HepG2 (cell line): ENCODE measurements at regions not wholly inside any gene's neighbourhood (a gene's known extent, or its start where the extent isn't known, plus 50 kb on each side); places are given as distances from the start of the nearest gene placed in this dataset.

Source experiments
- ATF1 ChIP-seq: IDR thresholded peaks from 2 replicates; pipeline ENCODE4 v1.6.1; 2016; ENCODE audit warnings: mild to moderate bottlenecking, control low read depth
- CREM ChIP-seq, 2 experiments: sonication (generic) in 1 of 2; formaldehyde crosslinking in 1 of 2; IDR thresholded peaks; 2 replicates each; pipeline versions ENCODE4 v1.4.0 to v1.6.1; 2016 to 2020; ENCODE audit warnings: antibody characterized with exemption in 1 of 2, mild to moderate bottlenecking in 1 of 2, missing genetic modification reagents in 1 of 2
- ELF3 ChIP-seq: IDR thresholded peaks from 2 replicates; pipeline ENCODE4 v1.6.1; 2016; ENCODE audit warnings: missing genetic modification reagents, missing compliant biosample characterization
- GATAD2A ChIP-seq: IDR thresholded peaks from 2 replicates; pipeline ENCODE4 v1.6.1; 2016
- HOXA9 ChIP-seq: sonication (generic); formaldehyde crosslinking; IDR thresholded peaks from 2 replicates; pipeline ENCODE4 v1.8.1; 2022; ENCODE audit warnings: missing genetic modification reagents, mild to moderate bottlenecking, moderate library complexity, borderline replicate concordance
- LCORL ChIP-seq, 2 experiments: fragments of 450-650 bp in 1 of 2; sonication (generic) in 1 of 2; formaldehyde crosslinking in 1 of 2; IDR thresholded peaks; 2 replicates each; pipeline versions ENCODE4 v1.5.0 to v1.6.1; 2017 to 2020; ENCODE audit warnings: antibody characterized with exemption in 1 of 2, missing genetic modification reagents in 1 of 2
- MAZ ChIP-seq, 2 experiments: sonication (generic) in 1 of 2; formaldehyde crosslinking in 1 of 2; IDR thresholded peaks; 2 replicates each; pipeline versions ENCODE4 v1.5.0 to v1.6.1; 2012 to 2020; ENCODE audit warnings: low read depth in 2 of 2, mild to moderate bottlenecking in 2 of 2, borderline replicate concordance in 1 of 2, improper control_type of control experiment in 1 of 2, low read length in 1 of 2, missing genetic modification reagents in 1 of 2, moderate library complexity in 1 of 2
- MEIS1 ChIP-seq: sonication (generic); formaldehyde crosslinking; IDR thresholded peaks from 2 replicates; pipeline ENCODE4 v1.9.0; 2021; ENCODE audit warnings: mild to moderate bottlenecking, missing genetic modification reagents, moderate library complexity, borderline replicate concordance
- NFIC ChIP-seq: IDR thresholded peaks from 2 replicates; pipeline ENCODE4 v1.6.1; 2012; ENCODE audit warnings: mild to moderate bottlenecking, low read length, inconsistent platforms
- NFRKB ChIP-seq: fragments of 450-650 bp; IDR thresholded peaks from 2 replicates; pipeline ENCODE4 v1.6.1; 2017
- NR2C2 ChIP-seq: sonication (generic); formaldehyde crosslinking; IDR thresholded peaks from 2 replicates; pipeline ENCODE4 v1.4.0; 2020; ENCODE audit warnings: missing genetic modification reagents, mild to moderate bottlenecking, moderate library complexity, borderline replicate concordance
- NR2F1 ChIP-seq, 2 experiments: fragments of 450-650 bp in 1 of 2; formaldehyde crosslinking in 1 of 2; IDR thresholded peaks; 2 replicates each; pipeline versions ENCODE4 v1.5.0 to v1.6.1; 2016 to 2020; ENCODE audit warnings: mild to moderate bottlenecking in 1 of 2, missing compliant biosample characterization in 1 of 2, missing genetic modification reagents in 1 of 2, moderate library complexity in 1 of 2
- PPARG ChIP-seq: conservative IDR thresholded peaks from 2 replicates; pipeline ENCODE4 v1.6.1; 2016; ENCODE audit warnings: missing biosample characterization, missing genetic modification reagents
- RARA ChIP-seq: IDR thresholded peaks from 2 replicates; pipeline ENCODE4 v1.6.1; 2016; ENCODE audit warnings: missing genetic modification reagents, missing compliant biosample characterization
- SIX4 ChIP-seq: sonication (generic); formaldehyde crosslinking; IDR thresholded peaks from 2 replicates; pipeline ENCODE4 v1.4.0; 2020; ENCODE audit warnings: missing genetic modification reagents
- SKI ChIP-seq: fragments of 450-650 bp; IDR thresholded peaks from one replicate; pipeline ENCODE4 v1.6.1; 2018; ENCODE audit warnings: mild to moderate bottlenecking; ENCODE audit not compliant: partially characterized antibody
- SOX5 ChIP-seq: IDR thresholded peaks from 2 replicates; pipeline ENCODE4 v1.6.1; 2016; ENCODE audit warnings: borderline replicate concordance
- TARDBP ChIP-seq: sonication (generic); formaldehyde crosslinking; IDR thresholded peaks from 2 replicates; pipeline ENCODE4 v1.8.0; 2022; ENCODE audit warnings: mild to moderate bottlenecking, missing genetic modification reagents
- TBX2 ChIP-seq: sonication (generic); formaldehyde crosslinking; IDR thresholded peaks from 2 replicates; pipeline ENCODE4 v1.5.0; 2020; ENCODE audit warnings: missing genetic modification reagents, mild to moderate bottlenecking, borderline replicate concordance
- TCF7 ChIP-seq: sonication (generic); IDR thresholded peaks from 2 replicates; pipeline ENCODE4 v1.6.1; 2016; ENCODE audit warnings: antibody characterized with exemption, low read depth
- TEAD3 ChIP-seq: optimal IDR thresholded peaks from 2 replicates; pipeline ENCODE3; 2016; ENCODE audit warnings: borderline replicate concordance
- THAP11 ChIP-seq: IDR thresholded peaks from 2 replicates; pipeline ENCODE4 v1.6.1; 2016; ENCODE audit warnings: missing biosample characterization, missing genetic modification reagents
- YEATS2 ChIP-seq: sonication (generic); formaldehyde crosslinking; IDR thresholded peaks from 2 replicates; pipeline ENCODE4 v1.4.0; 2020; ENCODE audit warnings: missing genetic modification reagents, borderline replicate concordance
- ZNF430 ChIP-seq: sonication (generic); formaldehyde crosslinking; IDR thresholded peaks from 2 replicates; pipeline ENCODE4 v1.9.0; 2021; ENCODE audit warnings: mild to moderate bottlenecking, missing genetic modification reagents
- ZNF501 ChIP-seq: sonication (generic); formaldehyde crosslinking; IDR thresholded peaks from 2 replicates; pipeline ENCODE4 v1.5.1; 2020; ENCODE audit warnings: mild to moderate bottlenecking, moderate library complexity, missing genetic modification reagents
- ZNF556 ChIP-seq: sonication (generic); formaldehyde crosslinking; IDR thresholded peaks from 2 replicates; pipeline ENCODE4 v1.4.0; 2020; ENCODE audit warnings: mild to moderate bottlenecking, missing genetic modification reagents, borderline replicate concordance
- ZNF672 ChIP-seq: sonication (generic); formaldehyde crosslinking; IDR thresholded peaks from 2 replicates; pipeline ENCODE4 v1.8.1; 2022; ENCODE audit warnings: missing genetic modification reagents
- ZNF768 ChIP-seq: sonication (generic); formaldehyde crosslinking; IDR thresholded peaks from 2 replicates; pipeline ENCODE4 v1.4.0; 2020; ENCODE audit warnings: missing genetic modification reagents
- TF ChIP-seq, protein P1 (sequence below): sonication (generic); formaldehyde crosslinking; IDR thresholded peaks from 2 replicates; pipeline ENCODE4 v1.4.0; 2020; ENCODE audit warnings: mild to moderate bottlenecking, missing genetic modification reagents
- TF ChIP-seq, protein P2 (sequence below): sonication (generic); formaldehyde crosslinking; IDR thresholded peaks from 2 replicates; pipeline ENCODE4 v1.5.0; 2020; ENCODE audit warnings: missing genetic modification reagents, mild to moderate bottlenecking, borderline replicate concordance
- TF ChIP-seq, protein P3 (sequence below): sonication (generic); formaldehyde crosslinking; IDR thresholded peaks from 2 replicates; pipeline ENCODE4 v1.5.0; 2020; ENCODE audit warnings: missing genetic modification reagents, mild to moderate bottlenecking, borderline replicate concordance

DNA sequence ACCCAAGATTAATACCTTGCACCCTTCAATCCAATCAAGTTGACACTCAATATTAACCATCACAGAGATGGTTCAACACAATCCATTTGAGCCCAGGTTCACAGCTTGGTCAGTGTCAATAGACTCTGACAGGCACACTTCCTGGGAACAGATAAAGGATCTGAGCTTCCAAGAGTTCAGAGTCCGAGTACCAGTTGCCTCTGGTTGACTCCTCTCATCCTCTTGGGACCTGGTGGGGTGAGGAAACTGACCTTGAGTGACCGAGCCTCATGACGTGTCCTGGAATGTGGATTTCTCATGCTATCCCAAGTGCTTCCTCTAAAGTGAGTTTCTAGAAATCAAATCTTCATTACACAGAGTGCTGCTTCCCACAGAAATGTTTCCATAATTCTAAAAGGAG is 162.0 kb downstream of the CYP26A1 start (continued):
- TF ChIP-seq CREM (IDR thresholded peaks at IDR 0.05) (peak; percentile 69), CREM (CRISPR knock-in tag; IDR thresholded peaks at IDR 0.05) (no peak), NR2F1 (CRISPR knock-in tag; IDR thresholded peaks at IDR 0.05) (peak in 1 of 2 experiments; percentile 59; a peak in 2 of 4 replicates), THAP11 (CRISPR knock-in tag) (0 out of 2 replicates have a peak, but pooled peaks have one; percentile 41), ELF3 (CRISPR knock-in tag) (peak; percentile 89), MAZ (IDR thresholded peaks at IDR 0.05; ENCODE audit: borderline replicate concordance, low read depth, low read length) (no peak), MAZ (CRISPR knock-in tag; IDR thresholded peaks at IDR 0.05; ENCODE audit: low read depth) (0 out of 2 replicates have a peak, but pooled peaks have one; percentile 48), LCORL (IDR thresholded peaks at IDR 0.05) (no peak; the same call in 1 of the 2 replicates), LCORL (CRISPR knock-in tag; IDR thresholded peaks at IDR 0.05) (0 out of 2 replicates have a peak, but pooled peaks have one; percentile 57), TBX2 (peak; percentile 81), PPARG (CRISPR knock-in tag) (peak; percentile 35; the same call in 1 of the 2 replicates), ATF1 (CRISPR knock-in tag) (no peak; the same call in 1 of the 2 replicates), YEATS2 (CRISPR knock-in tag) (peak; percentile 33; the same call in 1 of the 2 replicates), SKI (peak; percentile 54), TEAD3 (CRISPR knock-in tag) (peak; percentile 98), ZNF556 (CRISPR knock-in tag) (no peak), GATAD2A (CRISPR knock-in tag) (peak; percentile 82), NFIC (0 out of 2 replicates have a peak, but pooled peaks have one; percentile 29), HOXA9 (no peak), MEIS1 (peak; percentile 59; the same call in 1 of the 2 replicates), TARDBP (peak; percentile 32; the same call in 1 of the 2 replicates), ZNF501 (CRISPR knock-in tag) (peak; percentile 57; the same call in 1 of the 2 replicates), SOX5 (CRISPR knock-in tag) (peak; percentile 84; the same call in 1 of the 2 replicates), TCF7 (0 out of 2 replicates have a peak, but pooled peaks have one; percentile 42), ZNF768 (CRISPR knock-in tag) (no peak), NR2C2 (CRISPR knock-in tag) (0 out of 2 replicates have a peak, but pooled peaks have one; percentile 31), NFRKB (no peak), RARA (CRISPR knock-in tag) (peak; percentile 96), ZNF430 (CRISPR knock-in tag) (peak; percentile 67; the same call in 1 of the 2 replicates), SIX4 (CRISPR knock-in tag) (peak; percentile 53; the same call in 1 of the 2 replicates), ZNF672 (CRISPR knock-in tag) (no peak)
- TF ChIP-seq, protein P1, sequence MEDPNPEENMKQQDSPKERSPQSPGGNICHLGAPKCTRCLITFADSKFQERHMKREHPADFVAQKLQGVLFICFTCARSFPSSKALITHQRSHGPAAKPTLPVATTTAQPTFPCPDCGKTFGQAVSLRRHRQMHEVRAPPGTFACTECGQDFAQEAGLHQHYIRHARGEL: no peak
- TF ChIP-seq, protein P2, sequence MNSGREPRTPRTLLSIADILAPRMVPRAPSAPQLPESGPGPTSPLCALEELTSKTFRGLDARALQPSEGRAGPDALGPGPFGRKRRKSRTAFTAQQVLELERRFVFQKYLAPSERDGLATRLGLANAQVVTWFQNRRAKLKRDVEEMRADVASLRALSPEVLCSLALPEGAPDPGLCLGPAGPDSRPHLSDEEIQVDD (CRISPR knock-in tag): no peak
- TF ChIP-seq, protein P3, sequence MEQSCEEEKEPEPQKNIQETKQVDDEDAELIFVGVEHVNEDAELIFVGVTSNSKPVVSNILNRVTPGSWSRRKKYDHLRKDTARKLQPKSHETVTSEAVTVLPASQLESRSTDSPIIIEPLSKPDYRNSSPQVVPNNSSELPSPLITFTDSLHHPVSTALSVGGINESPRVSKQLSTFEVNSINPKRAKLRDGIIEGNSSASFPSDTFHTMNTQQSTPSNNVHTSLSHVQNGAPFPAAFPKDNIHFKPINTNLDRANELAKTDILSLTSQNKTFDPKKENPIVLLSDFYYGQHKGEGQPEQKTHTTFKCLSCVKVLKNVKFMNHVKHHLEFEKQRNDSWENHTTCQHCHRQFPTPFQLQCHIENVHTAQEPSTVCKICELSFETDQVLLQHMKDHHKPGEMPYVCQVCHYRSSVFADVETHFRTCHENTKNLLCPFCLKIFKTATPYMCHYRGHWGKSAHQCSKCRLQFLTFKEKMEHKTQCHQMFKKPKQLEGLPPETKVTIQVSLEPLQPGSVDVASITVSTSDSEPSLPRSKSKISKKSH (CRISPR knock-in tag): no peak
